B cell (primary cell): ENCODE measurements at regions not wholly inside any gene's neighbourhood (a gene's known extent, or its start where the extent isn't known, plus 50 kb on each side); places are given as distances from the start of the nearest gene placed in this dataset.

Experiments
- EZH2 ChIP-seq: IDR thresholded peaks from 2 replicates; pipeline ENCODE4 v1.6.1; 2012; ENCODE audit warnings: borderline replicate concordance, low read depth, mild to moderate bottlenecking, moderate library complexity, low read length; ENCODE audit not compliant: insufficient read depth, poor library complexity, severe bottlenecking
- TF ChIP-seq, protein P1 (sequence below): fragments of 200-600 bp; IDR thresholded peaks from one replicate; pipeline ENCODE4 v1.8.0; 2022; ENCODE audit warnings: antibody characterized with exemption, mild to moderate bottlenecking

DNA sequence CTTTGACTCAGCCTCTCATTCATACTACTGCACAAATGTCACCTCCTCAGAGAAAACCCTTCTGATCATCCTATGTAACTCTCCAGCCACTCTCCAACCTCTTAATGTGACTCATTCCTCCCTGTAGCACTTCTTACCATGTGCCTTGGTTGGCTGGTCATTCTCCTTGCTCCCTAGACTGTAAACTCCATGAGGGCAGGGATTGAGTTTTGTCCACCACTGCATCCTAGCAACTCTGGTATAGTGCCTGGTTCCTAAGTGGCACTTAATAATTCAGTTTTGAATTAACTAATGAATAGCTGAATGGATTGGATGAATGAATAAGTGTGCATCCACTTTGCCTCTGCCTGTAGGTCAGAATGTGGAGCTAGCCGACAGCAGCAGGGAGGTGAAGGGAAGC is 202.5 kb upstream of the HES1 start:
- TF ChIP-seq, protein P1, sequence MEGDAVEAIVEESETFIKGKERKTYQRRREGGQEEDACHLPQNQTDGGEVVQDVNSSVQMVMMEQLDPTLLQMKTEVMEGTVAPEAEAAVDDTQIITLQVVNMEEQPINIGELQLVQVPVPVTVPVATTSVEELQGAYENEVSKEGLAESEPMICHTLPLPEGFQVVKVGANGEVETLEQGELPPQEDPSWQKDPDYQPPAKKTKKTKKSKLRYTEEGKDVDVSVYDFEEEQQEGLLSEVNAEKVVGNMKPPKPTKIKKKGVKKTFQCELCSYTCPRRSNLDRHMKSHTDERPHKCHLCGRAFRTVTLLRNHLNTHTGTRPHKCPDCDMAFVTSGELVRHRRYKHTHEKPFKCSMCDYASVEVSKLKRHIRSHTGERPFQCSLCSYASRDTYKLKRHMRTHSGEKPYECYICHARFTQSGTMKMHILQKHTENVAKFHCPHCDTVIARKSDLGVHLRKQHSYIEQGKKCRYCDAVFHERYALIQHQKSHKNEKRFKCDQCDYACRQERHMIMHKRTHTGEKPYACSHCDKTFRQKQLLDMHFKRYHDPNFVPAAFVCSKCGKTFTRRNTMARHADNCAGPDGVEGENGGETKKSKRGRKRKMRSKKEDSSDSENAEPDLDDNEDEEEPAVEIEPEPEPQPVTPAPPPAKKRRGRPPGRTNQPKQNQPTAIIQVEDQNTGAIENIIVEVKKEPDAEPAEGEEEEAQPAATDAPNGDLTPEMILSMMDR: no peak
- no peak for TF ChIP-seq EZH2
